Activated CD4-positive, alpha-beta T cell treated with anti-CD3 and anti-CD28 coated beads for 36 hours (primary cell): ENCODE measurements at regions not wholly inside any gene's neighbourhood (a gene's known extent, or its start where the extent isn't known, plus 50 kb on each side); places are given as distances from the start of the nearest gene placed in this dataset.
"Not testable (repeated sequence)": the region's sequence is repeated elsewhere in the genome, so short reads cannot be mapped to it uniquely, and the experiment has no call there.

ENCODE experiments used
- ATAC-seq: fragments of 200-7000 bp; cut with Tn5 transposase; one replicate; pipeline ENCODE4 v1.10.0; 2021; ENCODE audit warnings: mild to moderate bottlenecking, moderate library complexity
- CTCF ChIA-PET: fragments of 350-600 bp; sonication (Branson Sonifier 250); formaldehyde crosslinking; loops from one replicate; lab custom pipeline; 2021; ENCODE audit warnings: antibody characterized with exemption; lab: Charles Lee
- POLR2A ChIA-PET: fragments of 350-600 bp; sonication (Branson Sonifier 250); formaldehyde crosslinking; loops from one replicate; lab custom pipeline; 2021; ENCODE audit warnings: antibody characterized with exemption, inconsistent platforms; lab: Charles Lee
- DNase-seq: peaks from one replicate; pipeline ENCODE4 v3.0.0-alpha.2; 2020
- H3K27ac Mint-ChIP-seq: one replicate; pipeline ENCODE4 v1.8.0; 2021; ENCODE audit warnings: mixed read lengths
- H3K27me3 Mint-ChIP-seq: one replicate; pipeline ENCODE4 v1.8.0; 2021; ENCODE audit warnings: mixed read lengths
- H3K36me3 Mint-ChIP-seq: one replicate; pipeline ENCODE4 v1.8.0; 2021; ENCODE audit warnings: low read depth, mixed read lengths
- H3K4me1 Mint-ChIP-seq: one replicate; pipeline ENCODE4 v1.8.0; 2021; ENCODE audit warnings: mixed read lengths
- H3K4me3 Mint-ChIP-seq: one replicate; pipeline ENCODE4 v1.8.0; 2021; ENCODE audit warnings: mild to moderate bottlenecking, moderate library complexity, mixed read lengths
- H3K9me3 Mint-ChIP-seq: one replicate; pipeline ENCODE4 v1.8.0; 2021; ENCODE audit warnings: low read depth, mixed read lengths
- intact Hi-C, 2 experiments: fragments of 100-400 bp; cut with DNase I in 1 of 2; cut with micrococcal nuclease in 1 of 2; formaldehyde crosslinking; loops; one replicate each; pipeline versions ENCODE4 v1.14.2 to v1.15.1; 2022 to 2024; cut with DNase I, micrococcal nuclease

GRCh38 chr2:2727876-2728511 is 396.9 kb upstream of the MYT1L start:
- Mint-ChIP-seq H3K36me3 (no peaks in the 10 kb centered on the region), H3K9me3 (no peaks in the 10 kb centered on the region), H3K4me1 (no peaks in the 10 kb centered on the region), H3K4me3 (no peak overlapping the region), H3K27me3 (peaks cover 3% of the 10 kb centered on the region), H3K27ac (no peak overlapping the region)
- intact Hi-C loops: no loop called here
- ChIA-PET CTCF (no interaction called here), POLR2A (no interaction called here)
- no peak for ATAC-seq
- DNase-seq: no peak

DNA sequence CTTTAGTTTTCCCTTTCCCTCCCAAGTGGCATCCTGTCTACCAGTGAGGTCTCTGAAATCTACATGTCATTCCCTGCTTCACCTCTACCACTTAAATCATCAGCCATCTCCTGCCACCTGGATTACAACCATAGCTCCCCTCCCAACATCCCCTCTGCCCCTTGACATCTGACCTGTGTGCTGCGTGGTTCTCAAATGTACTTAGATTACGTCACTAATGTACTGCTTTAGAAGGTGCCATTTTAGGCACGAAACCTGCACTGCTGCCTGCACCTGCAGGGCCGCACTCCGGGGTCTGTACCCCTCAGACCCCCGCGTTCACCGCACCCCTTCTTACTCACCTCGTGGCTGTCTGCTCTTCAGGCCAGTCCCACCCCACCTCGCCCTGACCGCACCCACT is 395.1 kb upstream of the MYT1L start:
- Mint-ChIP-seq H3K27me3 (peaks cover 3% of the 10 kb centered on the region), H3K4me1 (no peaks in the 10 kb centered on the region), H3K27ac (no peak overlapping the region), H3K4me3 (no peak overlapping the region), H3K9me3 (no peaks in the 10 kb centered on the region), H3K36me3 (no peaks in the 10 kb centered on the region)
- POLR2A ChIA-PET: no interaction called here
- CTCF ChIA-PET: no interaction called here
- no peak for DNase-seq
- no peak for ATAC-seq
- intact Hi-C loops: no loop called here

DNA sequence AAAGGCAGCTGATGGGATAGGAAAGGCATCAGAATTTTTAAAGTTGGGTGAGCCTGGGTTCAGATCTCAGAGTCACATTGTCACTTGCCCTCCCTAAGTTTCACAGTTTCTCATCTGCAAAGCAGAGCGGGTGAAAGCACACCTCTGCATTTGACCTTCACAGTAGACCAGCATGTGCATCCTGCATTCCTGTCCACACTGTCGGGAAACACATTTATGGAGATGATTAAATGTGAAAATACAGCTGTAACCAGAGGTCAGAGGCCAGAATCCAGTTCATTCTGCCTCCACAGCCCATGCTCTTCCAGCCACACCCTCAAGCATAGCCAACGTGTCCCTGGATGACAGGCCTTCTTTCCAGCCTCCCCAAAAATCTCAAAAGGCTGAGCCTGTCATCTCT is 392.0 kb upstream of the MYT1L start:
- Mint-ChIP-seq H3K9me3 (no peaks in the 10 kb centered on the region), H3K4me1 (no peaks in the 10 kb centered on the region), H3K36me3 (no peaks in the 10 kb centered on the region), H3K27ac (no peak overlapping the region), H3K27me3 (peaks cover 3% of the 10 kb centered on the region), H3K4me3 (no peak overlapping the region)
- ChIA-PET POLR2A (no interaction called here), CTCF (interaction anchor here (0.8 kb wide), 1 partner anchor 249 kb away, joined by 4 read pairs; no protein-coding TSS in a partner anchor)
- ATAC-seq (no peak), DNase-seq (no peak)
- intact Hi-C loops: no loop called here

- ATAC-seq: no peak
- intact Hi-C loops: no loop called here
- POLR2A ChIA-PET: no interaction called here
These were observed 390.3 kb upstream of the MYT1L start for GRCh38 chr2:2721296-2721835.

DNA sequence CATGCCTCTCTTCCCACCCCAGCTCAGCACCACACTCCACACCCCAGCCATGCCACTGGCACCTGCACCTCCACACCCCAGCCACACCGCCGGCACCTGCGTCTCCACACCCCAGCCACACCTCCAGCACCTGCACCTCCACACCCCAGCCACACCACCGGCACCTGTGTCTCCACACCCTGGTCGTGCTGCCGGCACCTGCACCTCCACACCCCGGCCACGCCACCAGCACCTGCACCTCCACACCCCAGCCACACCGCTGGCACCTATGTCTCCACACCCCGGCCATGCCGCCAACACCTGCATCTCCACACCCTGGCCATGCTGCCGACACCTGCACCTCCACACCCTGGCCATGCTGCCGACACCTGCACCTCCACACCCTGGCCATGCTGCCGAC is 389.7 kb upstream of the MYT1L start:
- H3K9me3 Mint-ChIP-seq, H3K4me1 Mint-ChIP-seq, intact Hi-C loops, DNase-seq, H3K27me3 Mint-ChIP-seq, CTCF ChIA-PET, ATAC-seq, POLR2A ChIA-PET, H3K36me3 Mint-ChIP-seq, H3K4me3 Mint-ChIP-seq, H3K27ac Mint-ChIP-seq: not testable (repeated sequence)

More at GRCh38 chr2:2721296-2721835, 390.3 kb upstream of the MYT1L start:
- Mint-ChIP-seq H3K36me3 (no peaks in the 10 kb centered on the region), H3K4me3 (no peak overlapping the region), H3K27me3 (peaks cover 1% of the 10 kb centered on the region), H3K4me1 (no peaks in the 10 kb centered on the region), H3K9me3 (no peaks in the 10 kb centered on the region), H3K27ac (no peak overlapping the region)
- CTCF ChIA-PET: no interaction called here
- DNase-seq: no peak

DNA sequence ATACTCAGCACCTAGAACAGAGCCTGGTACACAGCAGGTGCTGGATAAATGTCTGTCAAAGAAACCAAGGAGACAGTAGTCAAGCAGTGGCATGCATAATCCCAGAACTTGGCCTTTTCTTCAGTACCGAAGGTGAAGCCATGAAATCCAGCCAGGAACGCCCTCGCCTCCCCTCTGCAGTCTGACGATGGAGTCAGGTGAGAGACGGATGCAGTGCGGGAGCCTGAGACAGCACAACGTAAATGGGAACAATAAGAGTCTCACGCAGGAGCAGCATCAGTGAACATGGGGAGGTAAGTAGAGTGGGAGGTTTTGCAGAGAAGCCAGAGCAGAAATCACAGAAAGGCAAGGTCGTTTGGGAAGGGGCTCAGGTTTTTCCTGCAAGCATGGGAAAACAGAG is 389.3 kb upstream of the MYT1L start:
- DNase-seq: no peak
- no peak for ATAC-seq
- no peaks in the 10 kb centered on the region for H3K9me3 Mint-ChIP-seq
- H3K27ac Mint-ChIP-seq: no peak overlapping the region
- intact Hi-C loops: no loop called here
- H3K36me3 Mint-ChIP-seq: no peaks in the 10 kb centered on the region
- CTCF ChIA-PET: no interaction called here
- no peaks in the 10 kb centered on the region for H3K4me1 Mint-ChIP-seq
- H3K27me3 Mint-ChIP-seq: peaks cover 8% of the 10 kb centered on the region
- H3K4me3 Mint-ChIP-seq: no peak overlapping the region
- POLR2A ChIA-PET: no interaction called here

- CTCF ChIA-PET: no interaction called here
- H3K9me3 Mint-ChIP-seq: no peaks in the 10 kb centered on the region
- no peaks in the 10 kb centered on the region for H3K36me3 Mint-ChIP-seq
- intact Hi-C loops: no loop called here
- no peak overlapping the region for H3K4me3 Mint-ChIP-seq
- peaks cover 8% of the 10 kb centered on the region for H3K27me3 Mint-ChIP-seq
- DNase-seq (no peak), ATAC-seq (no peak)
- H3K4me1 Mint-ChIP-seq: no peaks in the 10 kb centered on the region
- POLR2A ChIA-PET: no interaction called here
- H3K27ac Mint-ChIP-seq: no peak overlapping the region
These were observed 388.7 kb upstream of the MYT1L start for GRCh38 chr2:2719781-2720180.

GRCh38 chr2:2719015-2719414 is 387.9 kb upstream of the MYT1L start:
- Mint-ChIP-seq H3K4me1 (no peaks in the 10 kb centered on the region), H3K36me3 (no peaks in the 10 kb centered on the region), H3K27me3 (peaks cover 8% of the 10 kb centered on the region), H3K9me3 (no peaks in the 10 kb centered on the region), H3K27ac (no peak overlapping the region), H3K4me3 (no peak overlapping the region)
- ATAC-seq (no peak), DNase-seq (no peak)
- intact Hi-C loops: no loop called here
- ChIA-PET CTCF (no interaction called here), POLR2A (no interaction called here)

DNA sequence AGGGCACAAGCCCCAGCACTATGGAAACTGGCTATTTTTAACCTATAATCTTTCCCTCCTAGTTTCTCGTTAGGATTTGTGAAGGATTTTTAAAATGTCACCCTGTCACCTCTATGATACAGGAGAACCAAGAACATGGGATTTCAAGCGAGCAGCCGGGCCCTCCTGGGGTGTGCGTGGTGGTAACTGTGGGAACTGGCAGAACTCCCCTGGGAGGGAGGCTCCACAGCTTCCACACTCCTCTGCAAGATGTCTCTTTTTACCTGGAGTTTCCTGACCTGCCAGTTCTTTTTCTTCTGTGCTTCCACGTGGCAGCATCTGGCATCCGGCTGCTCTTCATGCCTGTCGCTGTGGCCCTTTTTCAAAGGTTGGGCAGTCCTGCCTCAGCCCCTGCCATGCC is 386.3 kb upstream of the MYT1L start:
- POLR2A ChIA-PET: no interaction called here
- no peaks in the 10 kb centered on the region for H3K9me3 Mint-ChIP-seq
- no peak overlapping the region for H3K4me3 Mint-ChIP-seq
- no peaks in the 10 kb centered on the region for H3K36me3 Mint-ChIP-seq
- no peak for DNase-seq
- H3K27me3 Mint-ChIP-seq: peaks cover 8% of the 10 kb centered on the region
- no peak for ATAC-seq
- H3K4me1 Mint-ChIP-seq: no peaks in the 10 kb centered on the region
- CTCF ChIA-PET: no interaction called here
- intact Hi-C loops: no loop called here
- H3K27ac Mint-ChIP-seq: no peak overlapping the region

DNA sequence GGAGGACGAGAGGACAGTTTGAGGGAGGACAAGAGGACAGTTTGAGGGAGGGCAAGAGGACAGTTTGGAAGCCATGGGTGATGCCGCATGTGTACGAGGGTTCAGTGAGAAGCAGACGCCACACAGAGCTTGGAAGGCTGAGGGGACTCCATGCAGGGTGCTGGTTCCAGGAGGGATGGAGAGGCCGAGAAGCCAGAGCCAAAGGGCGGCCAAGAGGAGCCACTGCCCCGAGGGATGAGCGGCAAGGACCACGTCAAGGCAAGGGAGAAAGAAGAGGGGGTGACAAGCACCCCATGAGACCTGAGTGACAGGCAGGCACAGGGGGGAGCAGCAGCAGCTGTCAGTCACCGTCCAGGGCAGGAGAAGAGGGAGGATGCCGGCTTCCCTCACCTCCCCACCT is 385.7 kb upstream of the MYT1L start:
- ChIA-PET CTCF (no interaction called here), POLR2A (no interaction called here)
- no peak overlapping the region for H3K27ac Mint-ChIP-seq
- ATAC-seq (no peak), DNase-seq (no peak)
- peaks cover 8% of the 10 kb centered on the region for H3K27me3 Mint-ChIP-seq
- H3K36me3 Mint-ChIP-seq: no peaks in the 10 kb centered on the region
- no peak overlapping the region for H3K4me3 Mint-ChIP-seq
- H3K4me1 Mint-ChIP-seq: no peaks in the 10 kb centered on the region
- intact Hi-C loops: no loop called here
- H3K9me3 Mint-ChIP-seq: no peaks in the 10 kb centered on the region

GRCh38 chr2:2715036-2715818 is 384.2 kb upstream of the MYT1L start:
- ChIA-PET CTCF (no interaction called here), POLR2A (no interaction called here)
- DNase-seq: no peak
- no peak for ATAC-seq
- H3K27me3 Mint-ChIP-seq: peaks cover 8% of the 10 kb centered on the region
- H3K36me3 Mint-ChIP-seq: no peaks in the 10 kb centered on the region
- H3K27ac Mint-ChIP-seq: no peak overlapping the region
- H3K4me1 Mint-ChIP-seq: no peaks in the 10 kb centered on the region
- no peak overlapping the region for H3K4me3 Mint-ChIP-seq
- intact Hi-C loops: no loop called here
- H3K9me3 Mint-ChIP-seq: no peaks in the 10 kb centered on the region

GRCh38 chr2:2714408-2714807 is 383.3 kb upstream of the MYT1L start:
- no peak for ATAC-seq
- no peak overlapping the region for H3K4me3 Mint-ChIP-seq
- H3K27me3 Mint-ChIP-seq: peaks cover 8% of the 10 kb centered on the region
- no peaks in the 10 kb centered on the region for H3K36me3 Mint-ChIP-seq
- POLR2A ChIA-PET: no interaction called here
- CTCF ChIA-PET: no interaction called here
- no peak overlapping the region for H3K27ac Mint-ChIP-seq
- no peaks in the 10 kb centered on the region for H3K4me1 Mint-ChIP-seq
- DNase-seq: no peak
- H3K9me3 Mint-ChIP-seq: no peaks in the 10 kb centered on the region
- intact Hi-C loops: no loop called here
